ENCODE measurements at regions not wholly inside any gene's neighbourhood (a gene's known extent, or its start where the extent isn't known, plus 50 kb on each side); places are given as distances from the start of the nearest gene placed in this dataset.

GRCh38 chr7:121505021-121505420 is 108.9 kb upstream of the FAM3C start:
- Histone ChIP-seq H2BK5ac (ENCODE audit: low read depth, low read length, poor library complexity, severe bottlenecking) (peak overlapping the region; percentile 90), H3K36me3 (ENCODE audit: control insufficient read depth, insufficient read depth, low read length) (no peaks in the 10 kb centered on the region), H3K4me2 (ENCODE audit: low read depth, low read length) (no peak overlapping the region), H3K56ac (ENCODE audit: extremely low read depth, insufficient read depth, low read length) (no peak overlapping the region), H2BK120ac (ENCODE audit: low read depth, low read length) (peak overlapping the region; percentile 79), H3K14ac (replicated peaks; ENCODE audit: low read depth, low read length) (0 out of 2 replicates have a peak overlapping the region, but pooled peaks have one; percentile 40), H3K9ac (ENCODE audit: low read depth, low read length) (no peak overlapping the region), H3K9me3 (ENCODE audit: control insufficient read depth, insufficient read depth, low read length) (peaks cover 11% of the 10 kb centered on the region), H2AK9ac (replicated peaks; ENCODE audit: low read depth, low read length, poor library complexity) (no peak overlapping the region), H2AFZ (replicated peaks; ENCODE audit: low read length, poor library complexity) (no peak overlapping the region), H4K20me1 (ENCODE audit: insufficient read depth, low read length) (no peaks in the 10 kb centered on the region), H3K18ac (ENCODE audit: low read depth, low read length) (peak overlapping the region; percentile 73; the same call in 1 of the 2 replicates), H2BK15ac (ENCODE audit: low read depth, low read length) (peak overlapping the region; percentile 24; the same call in 1 of the 3 replicates), H4K91ac (ENCODE audit: insufficient read depth, low read depth, low read length) (peak overlapping the region; percentile 79), H2AK5ac (ENCODE audit: low read depth, low read length) (no peak overlapping the region), H3K23ac (ENCODE audit: low read depth, low read length) (peak overlapping the region; percentile 54; the same call in 1 of the 2 replicates), H3K9me1 (ENCODE audit: insufficient read depth, low read length) (peaks cover 2% of the 10 kb centered on the region; the same call in 1 of the 2 replicates), H3K4me3 (ENCODE audit: insufficient read depth, low read depth, low read length) (no peak overlapping the region), H2BK20ac (ENCODE audit: low read depth, low read length) (peak overlapping the region; percentile 67; the same call in 1 of the 2 replicates), H3K27ac (ENCODE audit: insufficient read depth, low read length) (no peak overlapping the region), H4K8ac (ENCODE audit: low read depth in 2 of 2, low read length in 2 of 2) (peak overlapping the region in 1 of 2 experiments; percentile 70; a peak in 3 of 4 replicates), H3K4ac (ENCODE audit: low read depth, low read length) (peak overlapping the region; percentile 8; the same call in 1 of the 2 replicates), H4K5ac (ENCODE audit: low read depth, low read length) (peak overlapping the region; percentile 89; the same call in 1 of the 2 replicates), H3K79me1 (ENCODE audit: low read depth in 1 of 2, low read length in 2 of 2) (no peaks in the 10 kb centered on the region), H3K4me1 (ENCODE audit: control insufficient read depth, insufficient read depth, low read length) (peaks cover 2% of the 10 kb centered on the region; the same call in 1 of the 2 replicates), H3K27me3 (ENCODE audit: control insufficient read depth, insufficient read depth, low read length) (no peaks in the 10 kb centered on the region)
- intact Hi-C loops (cut with micrococcal nuclease) (no loop called here), in situ Hi-C loops (cut with MboI; ENCODE audit: low sequenced_read_pairs) (no loop called here), dilution Hi-C loops (cut with HindIII; ENCODE audit: low sequenced_read_pairs, unreplicated experiment) (no loop called here)
- BruUV-seq (replicated peaks): no TSS peak
- ATAC-seq (ENCODE audit: low read depth) (peak; percentile 41), DNase-seq (peak; percentile 45)
- WGBS, 2 experiments (ENCODE audit: extremely low coverage in 2 of 2, insufficient read length in 1 of 2): no CpG with 5 or more reads among the region's 1 CpG
- ChIA-PET POLR2A (ENCODE audit: unreplicated experiment) (no interaction called here), CTCF (interaction anchor here (1.0 kb wide), 1 partner anchor 9 kb away, joined by 3 read pairs; no protein-coding TSS in a partner anchor)
- no peak for TF ChIP-seq SMC3 (IDR thresholded peaks at IDR 0.05; ENCODE audit: low read depth, low read length)

Measured in IMR-90 (cell line).